A549 (cell line): ENCODE measurements at regions not wholly inside any gene's neighbourhood (a gene's known extent, or its start where the extent isn't known, plus 50 kb on each side); places are given as distances from the start of the nearest gene placed in this dataset.

Experiments
- ATAC-seq, 2 experiments: fragments of 200-7000 bp in 1 of 2; fragments of >200 bp in 1 of 2; cut with Nextera tagmentation in 1 of 2; cut with Tn5 transposase in 1 of 2; 3 replicates each; pipeline versions ENCODE4 v1.8.0 to v1.9.1; 2018 to 2020; ENCODE audit warnings: mild to moderate bottlenecking in 1 of 2, moderate library complexity in 1 of 2
- CTCF ChIA-PET: fragments of 300-600 bp; sonication (Branson Sonifier 250); formaldehyde crosslinking; extraction: SDS; loops from one replicate; lab custom pipeline; 2021; ENCODE audit warnings: antibody characterized with exemption, inconsistent platforms; lab: Yijun Ruan, JAX
- POLR2A ChIA-PET: fragments of 350-600 bp; formaldehyde crosslinking; extraction: SDS; loops from one replicate; lab custom pipeline; 2021; ENCODE audit warnings: antibody characterized with exemption, inconsistent platforms; lab: Yijun Ruan, JAX
- DNase-seq, 2 experiments: peaks; one replicate each; pipeline versions ENCODE4 v3.0.0 to v3.0.0-alpha.2; 2011 to 2016; ENCODE audit warnings: low read depth in 1 of 2, low spot score in 1 of 2
- FAIRE-seq: peaks from 2 replicates; lab custom pipeline; 2011; peaks lifted over from hg19 to GRCh38; lab: Jason Lieb, UNC
- H3K27ac ChIP-seq, 2 experiments: fragments of >200 bp; sonication (Bioruptor Twin); formaldehyde crosslinking; 3 replicates each; pipeline ENCODE4 v1.5.1; 2016 to 2017
- H3K4me1 ChIP-seq: fragments of >200 bp; sonication (Bioruptor Twin); formaldehyde crosslinking; 3 replicates; pipeline ENCODE4 v1.6.1; 2016
- H3K4me2 ChIP-seq: fragments of >200 bp; sonication (Bioruptor Twin); formaldehyde crosslinking; 3 replicates; pipeline ENCODE4 v1.6.1; 2016
- H3K4me3 ChIP-seq: fragments of >200 bp; sonication (Bioruptor Twin); formaldehyde crosslinking; 3 replicates; pipeline ENCODE4 v1.5.1; 2016
- H3K9me3 ChIP-seq: fragments of >200 bp; sonication (Bioruptor Twin); formaldehyde crosslinking; 3 replicates; pipeline ENCODE4 v1.6.1; 2016
- CBX8 ChIP-seq: fragments of 200-600 bp; sonication (generic); IDR thresholded peaks from 2 replicates; pipeline ENCODE4 v1.6.1; 2016
- CEBPB ChIP-seq, 2 experiments: fragments of >200 bp in 1 of 2; sonication (Bioruptor Twin) in 1 of 2; formaldehyde crosslinking in 1 of 2; IDR thresholded peaks; 2 replicates each; pipeline ENCODE4 v1.6.1; 2012 to 2016
- CTCF ChIP-seq: fragments of >200 bp; sonication (Bioruptor Twin); formaldehyde crosslinking; IDR thresholded peaks from 3 replicates; pipeline ENCODE4 v1.5.1; 2016
- EHF ChIP-seq: fragments of 250-450 bp; sonication (Bioruptor Pico); IDR thresholded peaks from 2 replicates; pipeline ENCODE4 v1.5.0; 2020; ENCODE audit warnings: mild to moderate bottlenecking
- ELK1 ChIP-seq: fragments of 150-350 bp; IDR thresholded peaks from 2 replicates; pipeline ENCODE4 v1.6.1; 2014; ENCODE audit warnings: low read depth, mild to moderate bottlenecking, low read length
- EP300 ChIP-seq, 2 experiments: fragments of >200 bp; sonication (Bioruptor Twin); formaldehyde crosslinking; IDR thresholded peaks; 2 replicates in 1 of 2; 3 replicates in 1 of 2; pipeline ENCODE4 v1.6.1; 2016 to 2017
- HDAC2 ChIP-seq: fragments of 200-600 bp; sonication (generic); IDR thresholded peaks from 2 replicates; pipeline ENCODE4 v1.6.1; 2016
- HEYL ChIP-seq: fragments of 250-450 bp; sonication (Bioruptor Pico); IDR thresholded peaks from 2 replicates; pipeline ENCODE4 v1.8.0; 2021; ENCODE audit warnings: mild to moderate bottlenecking, moderate library complexity
- JUNB ChIP-seq: fragments of >200 bp; sonication (Bioruptor Twin); formaldehyde crosslinking; IDR thresholded peaks from 2 replicates; pipeline ENCODE4 v1.6.1; 2016
- MAFK ChIP-seq: fragments of 450-650 bp; IDR thresholded peaks from 2 replicates; pipeline ENCODE4 v1.6.1; 2014; ENCODE audit not compliant: partially characterized antibody
- NPAS2 ChIP-seq: fragments of 250-450 bp; sonication (Bioruptor Pico); IDR thresholded peaks from 2 replicates; pipeline ENCODE4 v1.8.0; 2022; ENCODE audit warnings: mild to moderate bottlenecking, moderate library complexity, borderline replicate concordance
- PBX3 ChIP-seq: IDR thresholded peaks from 2 replicates; pipeline ENCODE4 v1.6.1; 2012
- RFX5 ChIP-seq: fragments of 450-650 bp; IDR thresholded peaks from 2 replicates; pipeline ENCODE4 v1.7.1; 2014; ENCODE audit warnings: antibody characterized with exemption, mild to moderate bottlenecking, moderate library complexity
- SREBF2 ChIP-seq: fragments of 450-650 bp; IDR thresholded peaks from 2 replicates; pipeline ENCODE4 v1.6.1; 2014; ENCODE audit warnings: mild to moderate bottlenecking, moderate library complexity
- USF2 ChIP-seq: fragments of 450-650 bp; IDR thresholded peaks from 2 replicates; pipeline ENCODE4 v1.6.1; 2014; ENCODE audit warnings: antibody characterized with exemption
- ZNF302 ChIP-seq: fragments of 250-450 bp; sonication (Bioruptor Pico); IDR thresholded peaks from 2 replicates; pipeline ENCODE4 v1.9.0; 2021; ENCODE audit warnings: inconsistent platforms, mild to moderate bottlenecking, moderate library complexity
- ZSCAN20 ChIP-seq: fragments of 250-450 bp; sonication (Bioruptor Pico); IDR thresholded peaks from 2 replicates; pipeline ENCODE4 v1.8.0; 2022; ENCODE audit warnings: mild to moderate bottlenecking, moderate library complexity
- WGBS: methylation state at CpG from one replicate; pipeline ENCODE4 v1.1.6; 2017; ENCODE audit errors: missing lambda C conversion rate; 5-methylcytosine and 5-hydroxymethylcytosine counted together
- TF ChIP-seq, protein P1 (sequence below): fragments of 250-450 bp; sonication (Bioruptor Pico); IDR thresholded peaks from 2 replicates; pipeline ENCODE4 v1.5.0; 2021; ENCODE audit warnings: mild to moderate bottlenecking, moderate library complexity, borderline replicate concordance

DNA sequence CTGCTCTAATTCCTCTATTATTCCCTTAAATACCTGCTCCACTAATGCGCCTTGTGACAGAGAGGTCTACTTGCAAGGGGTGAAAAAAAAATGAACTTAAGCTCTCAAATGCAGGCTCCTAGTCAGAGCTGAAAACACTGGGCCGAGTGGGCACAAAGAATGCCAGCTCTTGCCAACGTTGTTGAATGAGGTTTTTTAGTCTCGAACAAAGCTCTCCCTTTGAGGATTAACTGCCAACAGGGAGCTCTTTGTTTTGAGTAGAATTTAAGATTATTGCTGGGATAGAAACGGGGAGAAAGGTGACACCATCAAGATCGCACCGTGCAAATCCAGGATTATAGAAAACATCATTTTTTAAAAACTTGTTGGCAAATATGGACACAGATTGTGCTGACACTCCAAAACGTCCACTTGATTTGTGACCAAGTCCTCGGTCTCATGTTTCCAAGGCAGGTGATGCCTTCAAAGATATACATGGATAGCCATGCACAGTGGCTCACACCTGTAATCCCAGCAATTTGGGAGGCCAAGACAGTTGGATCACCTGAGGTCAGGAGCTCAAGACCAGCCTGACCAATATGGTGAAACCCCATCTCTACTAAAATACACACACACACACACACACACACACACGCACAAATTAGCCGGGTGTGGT, 163.2 kb downstream of the BMP7 start:
- TF ChIP-seq ELK1 (no peak), EP300 (IDR thresholded peaks at IDR 0.05) (no peak), RFX5 (no peak), NPAS2 (CRISPR knock-in tag) (no peak), MAFK (peak; percentile 34), ZNF302 (CRISPR knock-in tag) (no peak), USF2 (no peak)
- TF ChIP-seq, all 56 proteins: peak for 1
- no peak for DNase-seq
- CTCF ChIA-PET, result interaction anchor here (0.6 to 4.4 kb wide), 6 partner anchors 13 to 244 kb away, joined by 3 to 20 read pairs (median 4); no protein-coding TSS in a partner anchor
- Histone ChIP-seq H3K4me1 (no peaks in the 10 kb centered on the region), H3K9me3 (peaks cover 10% of the 10 kb centered on the region; the same call in 1 of the 3 replicates), H3K27ac (no peak overlapping the region), H3K4me2 (no peak overlapping the region), H3K4me3 (no peak overlapping the region)
- no peak for FAIRE-seq
- no peak for ATAC-seq
- 39% methylated on average over 9 of the region's 11 CpGs for WGBS
- POLR2A ChIA-PET, result no interaction called here

DNA sequence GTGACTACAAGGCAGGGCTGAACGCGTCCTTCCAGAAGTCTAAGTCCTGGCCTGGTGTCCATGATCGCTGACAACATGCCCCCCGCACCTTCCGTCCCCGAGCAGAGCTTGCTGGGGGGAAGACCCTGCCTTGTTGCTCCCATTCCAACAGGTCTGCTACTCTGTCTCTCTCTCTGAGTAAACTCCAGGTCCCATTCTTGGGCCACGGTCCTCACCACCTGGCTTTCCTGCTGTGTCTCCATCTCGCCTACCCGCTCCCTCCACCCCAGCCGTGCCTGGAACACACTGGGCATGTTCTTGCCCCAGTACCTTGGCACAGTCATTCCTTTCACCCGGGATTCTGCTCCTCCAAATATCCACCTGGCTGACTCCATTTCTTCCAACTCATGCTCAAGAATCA, 162.3 kb downstream of the BMP7 start:
- Histone ChIP-seq H3K4me1 (no peaks in the 10 kb centered on the region), H3K4me2 (no peak overlapping the region), H3K9me3 (peaks cover 7% of the 10 kb centered on the region; the same call in 1 of the 3 replicates), H3K4me3 (no peak overlapping the region), H3K27ac (no peak overlapping the region)
- DNase-seq (no peak), ATAC-seq (no peak), FAIRE-seq (no peak)
- POLR2A ChIA-PET, result no interaction called here
- 57% methylated on average over 11 of the region's 11 CpGs for WGBS
- TF ChIP-seq JUNB (no peak), PBX3 (no peak), EHF (no peak), ZSCAN20 (CRISPR knock-in tag) (no peak), HEYL (CRISPR knock-in tag) (no peak), HDAC2 (no peak), SREBF2 (no peak), CBX8 (no peak), CEBPB (IDR thresholded peaks at IDR 0.05) (no peak), CTCF (no peak)
- TF ChIP-seq, protein P1, sequence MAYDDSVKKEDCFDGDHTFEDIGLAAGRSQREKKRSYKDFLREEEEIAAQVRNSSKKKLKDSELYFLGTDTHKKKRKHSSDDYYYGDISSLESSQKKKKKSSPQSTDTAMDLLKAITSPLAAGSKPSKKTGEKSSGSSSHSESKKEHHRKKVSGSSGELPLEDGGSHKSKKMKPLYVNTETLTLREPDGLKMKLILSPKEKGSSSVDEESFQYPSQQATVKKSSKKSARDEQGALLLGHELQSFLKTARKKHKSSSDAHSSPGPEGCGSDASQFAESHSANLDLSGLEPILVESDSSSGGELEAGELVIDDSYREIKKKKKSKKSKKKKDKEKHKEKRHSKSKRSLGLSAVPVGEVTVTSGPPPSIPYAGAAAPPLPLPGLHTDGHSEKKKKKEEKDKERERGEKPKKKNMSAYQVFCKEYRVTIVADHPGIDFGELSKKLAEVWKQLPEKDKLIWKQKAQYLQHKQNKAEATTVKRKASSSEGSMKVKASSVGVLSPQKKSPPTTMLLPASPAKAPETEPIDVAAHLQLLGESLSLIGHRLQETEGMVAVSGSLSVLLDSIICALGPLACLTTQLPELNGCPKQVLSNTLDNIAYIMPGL, result no peak
- CTCF ChIA-PET, result interaction anchor here (1.0 to 4.4 kb wide), 4 partner anchors 14 to 244 kb away, joined by 3 to 20 read pairs (median 6); no protein-coding TSS in a partner anchor
